Retinal pigment epithelial cell (primary cell): ENCODE measurements at regions not wholly inside any gene's neighbourhood (a gene's known extent, or its start where the extent isn't known, plus 50 kb on each side); places are given as distances from the start of the nearest gene placed in this dataset.

Experiments
- DNase-seq: peaks from one replicate; pipeline ENCODE4 v3.0.0-alpha.2; 2010; ENCODE audit warnings: low read depth
- H3K4me3 ChIP-seq: 2 replicates; pipeline ENCODE4 v1.5.1; 2011; ENCODE audit warnings: mild to moderate bottlenecking, low read length, control low read depth, moderate library complexity
- TF ChIP-seq, protein P1 (sequence below): conservative IDR thresholded peaks from 2 replicates; pipeline ENCODE4 v1.5.1; 2011; ENCODE audit warnings: low read depth, low read length, control low read depth, inconsistent platforms

DNA sequence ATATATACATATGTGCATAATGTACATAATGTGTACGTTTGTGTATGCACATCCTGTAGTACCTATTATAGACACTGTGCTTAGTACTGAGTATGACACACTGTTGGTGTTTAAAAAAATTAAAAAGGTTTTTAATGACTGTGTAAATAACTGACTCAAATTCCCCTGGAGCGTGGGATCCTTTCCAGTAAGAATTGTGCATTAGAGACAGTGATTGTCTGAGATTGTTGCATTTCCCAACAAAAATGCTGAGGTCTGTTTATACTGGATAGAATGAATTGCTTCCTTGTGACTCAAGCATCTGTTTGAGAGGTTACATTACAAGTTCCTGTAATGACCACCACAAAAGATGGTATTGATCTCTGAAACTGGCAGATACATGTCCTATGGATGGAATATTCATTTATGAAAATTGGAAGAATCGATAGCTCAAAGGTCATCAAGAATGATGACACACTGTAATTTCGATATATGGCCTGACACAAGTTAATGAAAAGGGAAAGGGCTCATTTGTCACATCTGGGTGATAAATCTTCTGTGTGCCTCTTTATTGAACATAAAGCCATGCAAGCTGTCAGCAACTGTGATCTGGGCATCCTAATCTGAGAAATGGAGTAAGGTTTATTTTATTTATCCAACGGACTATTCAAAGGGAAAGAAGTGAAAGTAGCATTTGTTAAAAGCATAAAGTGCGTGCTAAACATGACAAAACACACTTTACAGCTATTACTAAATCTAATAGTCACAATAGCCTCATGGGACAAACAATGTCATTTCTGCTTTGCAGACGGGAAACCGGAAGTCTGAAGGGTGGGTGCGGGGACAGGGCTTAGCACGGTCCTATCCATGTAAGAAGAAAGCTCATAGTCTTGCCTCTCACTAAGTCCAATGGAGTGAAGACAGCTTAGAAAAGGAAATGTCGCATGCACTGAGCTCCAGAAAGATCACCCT lies 228.8 kb downstream of the CDH11 start:
- TF ChIP-seq, protein P1, sequence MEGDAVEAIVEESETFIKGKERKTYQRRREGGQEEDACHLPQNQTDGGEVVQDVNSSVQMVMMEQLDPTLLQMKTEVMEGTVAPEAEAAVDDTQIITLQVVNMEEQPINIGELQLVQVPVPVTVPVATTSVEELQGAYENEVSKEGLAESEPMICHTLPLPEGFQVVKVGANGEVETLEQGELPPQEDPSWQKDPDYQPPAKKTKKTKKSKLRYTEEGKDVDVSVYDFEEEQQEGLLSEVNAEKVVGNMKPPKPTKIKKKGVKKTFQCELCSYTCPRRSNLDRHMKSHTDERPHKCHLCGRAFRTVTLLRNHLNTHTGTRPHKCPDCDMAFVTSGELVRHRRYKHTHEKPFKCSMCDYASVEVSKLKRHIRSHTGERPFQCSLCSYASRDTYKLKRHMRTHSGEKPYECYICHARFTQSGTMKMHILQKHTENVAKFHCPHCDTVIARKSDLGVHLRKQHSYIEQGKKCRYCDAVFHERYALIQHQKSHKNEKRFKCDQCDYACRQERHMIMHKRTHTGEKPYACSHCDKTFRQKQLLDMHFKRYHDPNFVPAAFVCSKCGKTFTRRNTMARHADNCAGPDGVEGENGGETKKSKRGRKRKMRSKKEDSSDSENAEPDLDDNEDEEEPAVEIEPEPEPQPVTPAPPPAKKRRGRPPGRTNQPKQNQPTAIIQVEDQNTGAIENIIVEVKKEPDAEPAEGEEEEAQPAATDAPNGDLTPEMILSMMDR, result no peak
- no peak overlapping the region for H3K4me3 ChIP-seq
- DNase-seq, result no peak

GRCh38 chr16:64889446-64889845 lies 232.4 kb downstream of the CDH11 start:
- TF ChIP-seq, protein P1, result no peak
- no peak overlapping the region for H3K4me3 ChIP-seq
- no peak for DNase-seq

GRCh38 chr16:64887651-64888050 lies 234.2 kb downstream of the CDH11 start:
- TF ChIP-seq, protein P1, result no peak
- no peak for DNase-seq
- no peak overlapping the region for H3K4me3 ChIP-seq

- DNase-seq, result no peak
- H3K4me3 ChIP-seq, result no peak overlapping the region
- TF ChIP-seq, protein P1, result no peak
These were observed 239.6 kb downstream of the CDH11 start for GRCh38 chr16:64882078-64882784.

DNA sequence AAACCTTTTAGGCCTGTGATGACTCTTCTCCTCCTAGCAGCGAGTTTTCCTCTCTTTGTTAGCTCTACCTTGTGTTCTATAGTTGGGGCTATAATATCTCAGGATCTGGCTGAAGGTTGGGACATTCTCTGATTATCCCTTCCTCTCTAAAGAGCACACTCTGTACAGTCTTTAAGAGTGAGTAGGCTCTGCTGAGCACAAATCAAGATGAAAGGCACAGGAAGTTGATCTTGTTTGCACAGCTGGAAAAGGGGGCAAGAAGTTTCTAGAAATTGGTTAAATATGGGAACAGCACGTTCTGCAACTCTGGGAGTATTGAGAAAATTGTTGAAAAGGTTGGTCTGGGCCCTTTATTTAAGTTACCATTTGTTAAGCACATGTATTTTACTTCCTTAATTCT lies 240.9 kb downstream of the CDH11 start:
- no peak overlapping the region for H3K4me3 ChIP-seq
- TF ChIP-seq, protein P1, result no peak
- no peak for DNase-seq

- no peak for DNase-seq
- no peak overlapping the region for H3K4me3 ChIP-seq
- TF ChIP-seq, protein P1, result no peak
These were observed 241.9 kb downstream of the CDH11 start for GRCh38 chr16:64880006-64880405.
